ENCODE measurements at regions not wholly inside any gene's neighbourhood (a gene's known extent, or its start where the extent isn't known, plus 50 kb on each side); places are given as distances from the start of the nearest gene placed in this dataset.
A peak's percentile ranks its signal among the peaks of the same experiment; 100 is the strongest.

- Histone ChIP-seq H3K9me3 (ENCODE audit: control insufficient read depth in 1 of 2, insufficient read depth in 1 of 2, low read length in 2 of 2) (peaks cover 0 to 20% of the 10 kb centered on the region in 2 experiments), H3K27ac (ENCODE audit: low read depth in 1 of 2, low read length in 2 of 2) (no peak overlapping the region), H3K36me3 (ENCODE audit: insufficient read depth, low read length) (no peaks in the 10 kb centered on the region), H3K4me3 (ENCODE audit: low read length) (no peak overlapping the region), H3K4me1 (ENCODE audit: insufficient read depth, low read length) (no peaks in the 10 kb centered on the region), H3K27me3 (ENCODE audit: control insufficient read depth in 1 of 2, insufficient read depth in 2 of 2, low read length in 2 of 2) (no peaks in the 10 kb centered on the region)
- ChIA-PET CTCF (no interaction called here), POLR2A (no interaction called here)
- Mint-ChIP-seq H3K4me3 (no peak overlapping the region), H3K27ac (no peak overlapping the region), H3K36me3 (ENCODE audit: low read depth) (no peaks in the 10 kb centered on the region), H3K27me3 (peaks cover 18% of the 10 kb centered on the region), H3K4me1 (ENCODE audit: low read depth) (no peaks in the 10 kb centered on the region), H3K9me3 (no peaks in the 10 kb centered on the region)
- TF ChIP-seq, protein P1, sequence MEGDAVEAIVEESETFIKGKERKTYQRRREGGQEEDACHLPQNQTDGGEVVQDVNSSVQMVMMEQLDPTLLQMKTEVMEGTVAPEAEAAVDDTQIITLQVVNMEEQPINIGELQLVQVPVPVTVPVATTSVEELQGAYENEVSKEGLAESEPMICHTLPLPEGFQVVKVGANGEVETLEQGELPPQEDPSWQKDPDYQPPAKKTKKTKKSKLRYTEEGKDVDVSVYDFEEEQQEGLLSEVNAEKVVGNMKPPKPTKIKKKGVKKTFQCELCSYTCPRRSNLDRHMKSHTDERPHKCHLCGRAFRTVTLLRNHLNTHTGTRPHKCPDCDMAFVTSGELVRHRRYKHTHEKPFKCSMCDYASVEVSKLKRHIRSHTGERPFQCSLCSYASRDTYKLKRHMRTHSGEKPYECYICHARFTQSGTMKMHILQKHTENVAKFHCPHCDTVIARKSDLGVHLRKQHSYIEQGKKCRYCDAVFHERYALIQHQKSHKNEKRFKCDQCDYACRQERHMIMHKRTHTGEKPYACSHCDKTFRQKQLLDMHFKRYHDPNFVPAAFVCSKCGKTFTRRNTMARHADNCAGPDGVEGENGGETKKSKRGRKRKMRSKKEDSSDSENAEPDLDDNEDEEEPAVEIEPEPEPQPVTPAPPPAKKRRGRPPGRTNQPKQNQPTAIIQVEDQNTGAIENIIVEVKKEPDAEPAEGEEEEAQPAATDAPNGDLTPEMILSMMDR (IDR thresholded peaks at IDR 0.05), result no peak
- no peak for ATAC-seq (ENCODE audit: poor library complexity)
- intact Hi-C loops (cut with DNase I, micrococcal nuclease), result no loop called here
- DNase-seq, result peak in 1 of 14 experiments; percentile 20
These were observed 129.2 kb upstream of the TCERG1L start for GRCh38 chr10:131440405-131441360.

DNA sequence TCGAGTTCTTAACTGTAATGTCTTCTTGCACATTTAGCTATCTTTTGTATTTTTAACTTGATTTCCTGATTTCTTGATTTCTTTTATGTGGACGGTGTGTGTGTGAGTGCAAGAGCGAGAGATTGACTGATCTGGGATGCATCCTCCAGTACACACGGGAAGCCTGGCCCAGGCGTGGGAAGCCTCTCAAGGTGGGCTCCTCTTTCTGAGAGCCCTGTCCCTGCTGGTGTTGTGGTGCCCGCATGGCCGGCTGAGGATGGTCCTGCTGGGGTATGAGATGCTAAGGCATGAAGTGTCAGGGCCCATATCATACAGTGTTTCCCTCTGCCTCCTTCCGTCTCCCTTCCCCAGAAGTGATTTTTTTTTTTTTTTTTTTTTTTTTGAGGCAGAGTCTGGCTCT is 130.8 kb upstream of the TCERG1L start:
- H3K4me1 ChIP-seq (ENCODE audit: insufficient read depth, low read length), result no peaks in the 10 kb centered on the region
- H3K27ac Mint-ChIP-seq, result no peak overlapping the region
- H3K9me3 ChIP-seq (ENCODE audit: control insufficient read depth in 1 of 2, insufficient read depth in 1 of 2, low read length in 2 of 2), result peaks cover 0 to 20% of the 10 kb centered on the region in 2 experiments
- H3K27me3 ChIP-seq (ENCODE audit: control insufficient read depth in 1 of 2, insufficient read depth in 2 of 2, low read length in 2 of 2), result no peaks in the 10 kb centered on the region
- no peak overlapping the region for H3K27ac ChIP-seq (ENCODE audit: low read depth in 1 of 2, low read length in 2 of 2)
- ChIA-PET CTCF (no interaction called here), POLR2A (no interaction called here)
- DNase-seq (peak in 1 of 14 experiments; percentile 23), ATAC-seq (ENCODE audit: poor library complexity) (no peak)
- no peaks in the 10 kb centered on the region for H3K36me3 ChIP-seq (ENCODE audit: insufficient read depth, low read length)
- no peaks in the 10 kb centered on the region for H3K36me3 Mint-ChIP-seq (ENCODE audit: low read depth)
- TF ChIP-seq, protein P1 (IDR thresholded peaks at IDR 0.05), result no peak
- H3K4me3 ChIP-seq (ENCODE audit: low read length), result no peak overlapping the region
- peaks cover 20% of the 10 kb centered on the region for H3K27me3 Mint-ChIP-seq
- no peak overlapping the region for H3K4me3 Mint-ChIP-seq
- no peaks in the 10 kb centered on the region for H3K9me3 Mint-ChIP-seq
- intact Hi-C loops (cut with DNase I, micrococcal nuclease), result no loop called here
- H3K4me1 Mint-ChIP-seq (ENCODE audit: low read depth), result no peaks in the 10 kb centered on the region

DNA sequence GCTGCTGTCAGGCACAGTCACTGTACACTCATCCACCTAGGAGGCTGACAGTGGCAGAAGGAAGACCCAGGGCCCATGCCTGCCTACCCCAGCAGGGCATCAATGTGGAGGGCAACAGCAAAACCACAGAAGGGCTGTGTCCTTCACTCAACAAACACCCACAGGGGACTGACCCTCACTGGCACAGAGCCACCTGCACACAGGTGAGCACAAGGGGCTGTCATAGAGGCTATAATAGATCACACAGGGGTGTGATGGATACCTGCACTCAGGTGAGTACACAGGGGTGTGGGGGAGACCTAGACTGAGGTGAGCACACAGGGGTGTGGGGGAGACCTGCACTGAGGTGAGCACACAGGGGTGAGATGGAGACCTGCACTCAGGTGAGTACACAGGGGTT is 132.8 kb upstream of the TCERG1L start:
- Mint-ChIP-seq H3K4me3 (no peak overlapping the region), H3K36me3 (ENCODE audit: low read depth) (no peaks in the 10 kb centered on the region), H3K27ac (no peak overlapping the region), H3K27me3 (peaks cover 20% of the 10 kb centered on the region), H3K4me1 (ENCODE audit: low read depth) (no peaks in the 10 kb centered on the region), H3K9me3 (no peaks in the 10 kb centered on the region)
- Histone ChIP-seq H3K27me3 (ENCODE audit: control insufficient read depth in 1 of 2, insufficient read depth in 2 of 2, low read length in 2 of 2) (no peaks in the 10 kb centered on the region), H3K27ac (ENCODE audit: low read depth in 1 of 2, low read length in 2 of 2) (no peak overlapping the region), H3K36me3 (ENCODE audit: insufficient read depth, low read length) (no peaks in the 10 kb centered on the region), H3K4me1 (ENCODE audit: insufficient read depth, low read length) (no peaks in the 10 kb centered on the region), H3K9me3 (ENCODE audit: control insufficient read depth in 1 of 2, insufficient read depth in 1 of 2, low read length in 2 of 2) (peaks cover 0 to 19% of the 10 kb centered on the region in 2 experiments), H3K4me3 (ENCODE audit: low read length) (no peak overlapping the region)
- intact Hi-C loops (cut with DNase I, micrococcal nuclease), result no loop called here
- DNase-seq (peak in 1 of 14 experiments; percentile 11), ATAC-seq (ENCODE audit: poor library complexity) (no peak)
- POLR2A ChIA-PET, result no interaction called here
- CTCF ChIA-PET, result no interaction called here
- TF ChIP-seq, protein P1 (IDR thresholded peaks at IDR 0.05), result no peak
